ENCODE measurements at regions not wholly inside any gene's neighbourhood (a gene's known extent, or its start where the extent isn't known, plus 50 kb on each side); places are given as distances from the start of the nearest gene placed in this dataset.

DNA sequence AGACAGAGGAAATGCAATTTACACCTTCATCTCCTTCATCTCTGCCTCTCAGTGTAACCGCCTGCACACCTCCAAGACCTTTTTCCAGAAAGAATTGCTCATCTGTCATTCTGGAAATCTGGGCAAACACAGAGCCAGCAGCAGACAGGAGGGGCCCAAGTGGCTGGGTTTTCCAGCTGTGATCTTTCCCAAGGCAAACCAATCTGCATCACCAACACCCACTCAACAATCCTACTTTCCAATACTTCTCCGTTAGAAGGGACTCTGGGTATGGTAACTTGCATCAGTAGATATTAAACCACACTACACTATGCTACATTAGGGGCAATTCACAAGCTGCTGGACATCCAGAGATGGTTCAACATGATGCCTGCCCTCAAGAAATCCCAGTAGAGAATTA is 781.8 kb upstream of the AUTS2 start:
- Histone ChIP-seq H3K9me3 (no peaks in the 10 kb centered on the region), H3K36me3 (no peaks in the 10 kb centered on the region), H3K4me1 (no peaks in the 10 kb centered on the region), H3K4me3 (no peak overlapping the region), H3K27ac (no peak overlapping the region), H3K27me3 (no peaks in the 10 kb centered on the region)
- ATAC-seq = no peak
- no peak for DNase-seq
- intact Hi-C loops (cut with DNase I) = no loop called here
- TF ChIP-seq, protein P1, sequence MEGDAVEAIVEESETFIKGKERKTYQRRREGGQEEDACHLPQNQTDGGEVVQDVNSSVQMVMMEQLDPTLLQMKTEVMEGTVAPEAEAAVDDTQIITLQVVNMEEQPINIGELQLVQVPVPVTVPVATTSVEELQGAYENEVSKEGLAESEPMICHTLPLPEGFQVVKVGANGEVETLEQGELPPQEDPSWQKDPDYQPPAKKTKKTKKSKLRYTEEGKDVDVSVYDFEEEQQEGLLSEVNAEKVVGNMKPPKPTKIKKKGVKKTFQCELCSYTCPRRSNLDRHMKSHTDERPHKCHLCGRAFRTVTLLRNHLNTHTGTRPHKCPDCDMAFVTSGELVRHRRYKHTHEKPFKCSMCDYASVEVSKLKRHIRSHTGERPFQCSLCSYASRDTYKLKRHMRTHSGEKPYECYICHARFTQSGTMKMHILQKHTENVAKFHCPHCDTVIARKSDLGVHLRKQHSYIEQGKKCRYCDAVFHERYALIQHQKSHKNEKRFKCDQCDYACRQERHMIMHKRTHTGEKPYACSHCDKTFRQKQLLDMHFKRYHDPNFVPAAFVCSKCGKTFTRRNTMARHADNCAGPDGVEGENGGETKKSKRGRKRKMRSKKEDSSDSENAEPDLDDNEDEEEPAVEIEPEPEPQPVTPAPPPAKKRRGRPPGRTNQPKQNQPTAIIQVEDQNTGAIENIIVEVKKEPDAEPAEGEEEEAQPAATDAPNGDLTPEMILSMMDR (IDR thresholded peaks at IDR 0.05) = no peak
- no peak for TF ChIP-seq POLR2A (IDR thresholded peaks at IDR 0.05)
- whole genome bisulfite sequencing (ENCODE audit: insufficient coverage, low coverage, low lambda C conversion rate, missing lambda C conversion rate) = 83% methylated on average over 1 of the region's 2 CpGs

DNA sequence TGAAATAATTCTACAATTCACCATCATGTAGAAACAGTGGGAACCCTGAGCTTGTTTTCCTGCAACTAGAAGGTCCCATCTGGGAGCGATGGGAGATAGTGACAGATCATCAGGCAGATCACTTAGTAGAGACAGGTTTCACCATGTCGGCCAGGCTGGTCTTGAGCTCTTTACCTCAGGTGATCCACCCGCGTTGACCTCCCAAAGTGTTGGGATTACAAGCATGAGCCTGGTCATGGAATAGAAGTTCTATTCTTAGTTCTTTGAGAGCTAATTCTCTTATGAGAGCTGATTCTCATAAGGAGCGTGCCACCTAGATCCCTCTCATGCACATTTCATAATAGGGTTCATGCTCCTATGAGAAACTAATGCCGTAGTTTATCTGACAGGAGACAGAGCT is 778.0 kb upstream of the AUTS2 start:
- H3K27ac ChIP-seq = no peak overlapping the region
- H3K27me3 ChIP-seq = no peaks in the 10 kb centered on the region
- WGBS (ENCODE audit: insufficient coverage, low coverage, low lambda C conversion rate, missing lambda C conversion rate) = 77% methylated on average over 6 of the region's 6 CpGs
- no peaks in the 10 kb centered on the region for H3K4me1 ChIP-seq
- intact Hi-C loops (cut with DNase I) = no loop called here
- no peak for TF ChIP-seq POLR2A (IDR thresholded peaks at IDR 0.05)
- TF ChIP-seq, protein P1 (IDR thresholded peaks at IDR 0.05) = no peak
- DNase-seq = no peak
- H3K4me3 ChIP-seq = no peak overlapping the region
- no peaks in the 10 kb centered on the region for H3K36me3 ChIP-seq
- H3K9me3 ChIP-seq = no peaks in the 10 kb centered on the region
- ATAC-seq = no peak

DNA sequence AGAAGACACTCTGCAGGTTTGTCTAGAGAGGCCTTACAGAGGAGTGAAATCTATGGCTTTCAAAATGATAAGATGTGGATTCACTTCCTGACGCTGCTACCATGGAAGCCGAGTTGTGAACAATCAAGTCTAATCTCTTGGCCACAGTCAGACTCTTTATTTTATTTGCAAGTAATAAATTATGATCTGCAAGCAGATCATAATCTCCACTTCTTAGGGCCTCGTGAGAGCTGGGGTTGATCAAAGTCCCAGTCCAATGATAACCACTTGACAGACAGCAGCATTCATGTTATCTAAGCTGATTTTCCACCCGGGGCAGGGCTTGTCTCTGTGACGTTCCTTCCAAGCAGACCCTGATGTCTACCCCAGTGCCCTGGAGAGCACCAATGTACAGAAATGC is 776.4 kb upstream of the AUTS2 start:
- H3K36me3 ChIP-seq = no peaks in the 10 kb centered on the region
- intact Hi-C loops (cut with DNase I) = no loop called here
- no peak overlapping the region for H3K4me3 ChIP-seq
- 20% methylated on average over 5 of the region's 5 CpGs for WGBS (ENCODE audit: insufficient coverage, low coverage, low lambda C conversion rate, missing lambda C conversion rate)
- no peaks in the 10 kb centered on the region for H3K9me3 ChIP-seq
- DNase-seq = no peak
- no peak overlapping the region for H3K27ac ChIP-seq
- H3K27me3 ChIP-seq = no peaks in the 10 kb centered on the region
- TF ChIP-seq, protein P1 (IDR thresholded peaks at IDR 0.05) = no peak
- no peak for TF ChIP-seq POLR2A (IDR thresholded peaks at IDR 0.05)
- H3K4me1 ChIP-seq = no peaks in the 10 kb centered on the region
- ATAC-seq = no peak

DNA sequence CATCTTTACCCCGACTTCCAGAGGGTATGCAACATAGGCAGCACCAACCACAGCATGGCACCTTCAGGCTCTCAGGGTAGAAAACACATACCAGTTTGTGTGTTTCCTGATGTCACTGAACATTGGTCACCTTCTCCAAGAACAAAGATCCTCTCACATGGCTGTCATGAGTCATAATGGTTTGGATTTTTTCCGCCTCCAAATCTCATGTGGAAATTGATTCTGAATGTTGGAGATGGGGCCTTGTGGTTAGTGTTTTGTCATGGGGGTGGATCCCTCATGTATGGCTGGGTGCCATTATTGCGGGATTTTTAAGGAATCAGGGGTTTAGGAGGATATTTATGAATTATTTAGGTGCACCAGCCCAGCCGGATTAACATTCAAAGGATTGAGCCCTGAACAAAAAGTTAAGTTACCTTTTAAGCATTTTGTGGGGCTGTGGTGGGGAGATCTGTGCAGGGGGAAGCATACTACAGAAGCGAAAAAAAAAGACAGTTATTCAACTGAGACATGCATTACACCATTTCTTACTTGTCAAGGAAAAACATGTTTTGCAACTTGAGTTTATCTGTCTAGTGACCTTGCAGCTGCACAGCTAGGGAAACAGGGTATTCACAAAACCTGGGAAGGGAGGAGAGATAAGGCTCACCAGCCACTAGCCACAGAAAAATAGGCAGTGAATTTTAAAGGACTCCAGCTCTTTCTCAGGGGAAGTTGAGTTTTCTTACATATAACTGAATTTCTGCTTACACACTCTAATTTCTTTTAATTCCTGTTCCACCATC is 774.1 kb upstream of the AUTS2 start:
- WGBS (ENCODE audit: insufficient coverage, low coverage, low lambda C conversion rate, missing lambda C conversion rate) = 59% methylated on average over 4 of the region's 5 CpGs
- ATAC-seq = no peak
- intact Hi-C loops (cut with DNase I) = no loop called here

More for the DNA sequence above, 774.1 kb upstream of the AUTS2 start:
- H3K27me3 ChIP-seq = no peaks in the 10 kb centered on the region
- H3K27ac ChIP-seq = no peak overlapping the region
- H3K36me3 ChIP-seq = no peaks in the 10 kb centered on the region
- H3K9me3 ChIP-seq = no peaks in the 10 kb centered on the region
- no peaks in the 10 kb centered on the region for H3K4me1 ChIP-seq
- no peak for DNase-seq
- TF ChIP-seq POLR2A (IDR thresholded peaks at IDR 0.05) = no peak
- TF ChIP-seq, protein P1 (IDR thresholded peaks at IDR 0.05) = no peak
- no peak overlapping the region for H3K4me3 ChIP-seq
